Breast epithelium (tissue), 3 donors: ENCODE measurements at regions not wholly inside any gene's neighbourhood (a gene's known extent, or its start where the extent isn't known, plus 50 kb on each side); places are given as distances from the start of the nearest gene placed in this dataset.

ENCODE experiments used
- POLR2A ChIP-seq: fragments of 450-650 bp; IDR thresholded peaks from one replicate; pipeline ENCODE4 v1.6.1; 2016; ENCODE audit warnings: antibody characterized with exemption, mild to moderate bottlenecking, moderate library complexity
- POLR2AphosphoS5 ChIP-seq, 3 donors: sonication (generic); formaldehyde crosslinking; IDR thresholded peaks; one replicate each; pipeline ENCODE4 v1.6.1; 2017; ENCODE audit warnings: antibody characterized with exemption in 3 of 3
- TF ChIP-seq, protein P1 (sequence below), 3 donors: fragments of 450-650 bp; IDR thresholded peaks; one replicate each; pipeline ENCODE4 v1.5.1; 2016 to 2017; ENCODE audit warnings: antibody characterized with exemption in 3 of 3, mild to moderate bottlenecking in 3 of 3, moderate library complexity in 3 of 3

DNA sequence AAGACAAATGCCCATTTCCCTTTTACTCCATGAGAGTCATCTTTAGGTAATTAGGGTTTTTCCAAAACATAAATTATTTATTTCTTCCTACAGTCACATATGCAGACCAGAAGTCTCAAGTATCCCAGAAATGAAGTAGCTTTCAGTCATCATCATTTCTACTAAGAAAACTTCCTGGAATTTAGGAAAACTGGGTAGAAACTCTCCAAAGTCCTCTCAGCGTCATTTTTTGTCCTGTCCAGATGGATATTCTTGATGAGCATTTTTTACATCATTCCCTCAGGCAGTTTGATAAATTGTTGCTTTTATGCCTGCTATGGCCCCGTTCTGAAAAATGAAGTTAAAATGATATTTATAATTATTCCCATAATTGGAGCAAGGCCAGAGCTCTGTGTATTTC is 93.9 kb upstream of the DCN start:
- TF ChIP-seq, protein P1, sequence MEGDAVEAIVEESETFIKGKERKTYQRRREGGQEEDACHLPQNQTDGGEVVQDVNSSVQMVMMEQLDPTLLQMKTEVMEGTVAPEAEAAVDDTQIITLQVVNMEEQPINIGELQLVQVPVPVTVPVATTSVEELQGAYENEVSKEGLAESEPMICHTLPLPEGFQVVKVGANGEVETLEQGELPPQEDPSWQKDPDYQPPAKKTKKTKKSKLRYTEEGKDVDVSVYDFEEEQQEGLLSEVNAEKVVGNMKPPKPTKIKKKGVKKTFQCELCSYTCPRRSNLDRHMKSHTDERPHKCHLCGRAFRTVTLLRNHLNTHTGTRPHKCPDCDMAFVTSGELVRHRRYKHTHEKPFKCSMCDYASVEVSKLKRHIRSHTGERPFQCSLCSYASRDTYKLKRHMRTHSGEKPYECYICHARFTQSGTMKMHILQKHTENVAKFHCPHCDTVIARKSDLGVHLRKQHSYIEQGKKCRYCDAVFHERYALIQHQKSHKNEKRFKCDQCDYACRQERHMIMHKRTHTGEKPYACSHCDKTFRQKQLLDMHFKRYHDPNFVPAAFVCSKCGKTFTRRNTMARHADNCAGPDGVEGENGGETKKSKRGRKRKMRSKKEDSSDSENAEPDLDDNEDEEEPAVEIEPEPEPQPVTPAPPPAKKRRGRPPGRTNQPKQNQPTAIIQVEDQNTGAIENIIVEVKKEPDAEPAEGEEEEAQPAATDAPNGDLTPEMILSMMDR (IDR thresholded peaks at IDR 0.05) = no peak
- TF ChIP-seq POLR2A = no peak
- TF ChIP-seq POLR2AphosphoS5 (IDR thresholded peaks at IDR 0.05) = no peak
